ENCODE measurements at regions not wholly inside any gene's neighbourhood (a gene's known extent, or its start where the extent isn't known, plus 50 kb on each side); places are given as distances from the start of the nearest gene placed in this dataset.

DNA sequence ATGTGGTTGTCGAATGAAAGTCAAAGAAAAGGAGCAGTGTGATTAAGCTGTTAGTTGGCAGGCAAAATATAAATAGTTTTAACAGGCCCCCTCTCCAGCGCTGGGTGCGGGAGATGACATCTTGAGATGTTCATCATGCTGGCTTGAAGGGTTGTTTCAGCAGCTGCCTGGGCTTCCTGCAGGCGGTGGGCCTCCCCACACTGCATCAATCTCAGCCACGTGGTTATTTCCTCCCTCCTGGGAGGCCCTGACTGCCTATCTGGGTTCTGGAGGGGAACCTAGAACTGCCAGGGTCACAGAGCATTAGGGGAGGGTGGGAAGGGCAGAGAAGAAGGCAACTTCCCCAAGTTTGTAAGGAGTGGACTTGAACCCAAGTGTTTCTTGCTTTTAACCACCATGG lies 173.3 kb upstream of the SYT13 start:
- H3K4me3 ChIP-seq (ENCODE audit: low read length) = no peak overlapping the region
- no peak overlapping the region for H3K4me2 ChIP-seq (ENCODE audit: low read length)
- H3K9ac ChIP-seq (ENCODE audit: low read length) = no peak overlapping the region
- TF ChIP-seq, protein P1, sequence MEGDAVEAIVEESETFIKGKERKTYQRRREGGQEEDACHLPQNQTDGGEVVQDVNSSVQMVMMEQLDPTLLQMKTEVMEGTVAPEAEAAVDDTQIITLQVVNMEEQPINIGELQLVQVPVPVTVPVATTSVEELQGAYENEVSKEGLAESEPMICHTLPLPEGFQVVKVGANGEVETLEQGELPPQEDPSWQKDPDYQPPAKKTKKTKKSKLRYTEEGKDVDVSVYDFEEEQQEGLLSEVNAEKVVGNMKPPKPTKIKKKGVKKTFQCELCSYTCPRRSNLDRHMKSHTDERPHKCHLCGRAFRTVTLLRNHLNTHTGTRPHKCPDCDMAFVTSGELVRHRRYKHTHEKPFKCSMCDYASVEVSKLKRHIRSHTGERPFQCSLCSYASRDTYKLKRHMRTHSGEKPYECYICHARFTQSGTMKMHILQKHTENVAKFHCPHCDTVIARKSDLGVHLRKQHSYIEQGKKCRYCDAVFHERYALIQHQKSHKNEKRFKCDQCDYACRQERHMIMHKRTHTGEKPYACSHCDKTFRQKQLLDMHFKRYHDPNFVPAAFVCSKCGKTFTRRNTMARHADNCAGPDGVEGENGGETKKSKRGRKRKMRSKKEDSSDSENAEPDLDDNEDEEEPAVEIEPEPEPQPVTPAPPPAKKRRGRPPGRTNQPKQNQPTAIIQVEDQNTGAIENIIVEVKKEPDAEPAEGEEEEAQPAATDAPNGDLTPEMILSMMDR (IDR thresholded peaks at IDR 0.05; ENCODE audit: low read depth, low read length) = no peak
- TF ChIP-seq EZH2phosphoT487 (IDR thresholded peaks at IDR 0.05; ENCODE audit: low read depth) = no peak
- H3K36me3 ChIP-seq (replicated peaks; ENCODE audit: low read depth, low read length) = no peaks in the 10 kb centered on the region
- H3K79me2 ChIP-seq (ENCODE audit: low read length) = no peaks in the 10 kb centered on the region
- no peak overlapping the region for H3K27ac ChIP-seq (ENCODE audit: low read length)
- no peaks in the 10 kb centered on the region for H3K4me1 ChIP-seq (ENCODE audit: low read length)
- H4K20me1 ChIP-seq (ENCODE audit: insufficient read depth, low read length) = no peaks in the 10 kb centered on the region
- H3K9me3 ChIP-seq (ENCODE audit: insufficient read depth, low read length) = no peaks in the 10 kb centered on the region
- peaks cover 42% of the 10 kb centered on the region for H3K27me3 ChIP-seq (ENCODE audit: low read depth, low read length)
- H2AFZ ChIP-seq (ENCODE audit: low read depth, low read length) = no peak overlapping the region

DNA sequence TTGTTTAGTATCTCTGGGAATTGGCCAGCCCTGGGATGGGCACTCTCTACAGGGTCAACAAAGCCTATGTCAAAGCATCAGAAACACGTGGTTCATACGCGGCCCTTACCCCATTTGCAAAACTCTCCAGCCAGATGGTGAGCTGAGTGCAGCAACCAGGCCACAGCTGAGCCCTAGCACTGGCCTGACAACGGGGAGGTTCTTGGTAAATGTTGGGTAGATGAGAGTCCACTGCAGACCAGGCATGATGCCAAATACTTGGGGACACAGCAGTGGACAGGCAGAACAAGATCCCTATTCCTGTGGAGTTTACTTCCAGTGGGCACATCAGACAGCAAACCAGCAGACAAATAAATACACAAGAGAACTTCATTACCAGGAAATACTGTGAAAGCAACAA lies 172.1 kb upstream of the SYT13 start:
- Histone ChIP-seq H3K27me3 (ENCODE audit: low read depth, low read length) (peaks cover 35% of the 10 kb centered on the region), H3K79me2 (ENCODE audit: low read length) (no peaks in the 10 kb centered on the region), H3K4me3 (ENCODE audit: low read length) (no peak overlapping the region), H4K20me1 (ENCODE audit: insufficient read depth, low read length) (no peaks in the 10 kb centered on the region), H2AFZ (ENCODE audit: low read depth, low read length) (no peak overlapping the region), H3K9ac (ENCODE audit: low read length) (no peak overlapping the region), H3K4me1 (ENCODE audit: low read length) (no peaks in the 10 kb centered on the region), H3K36me3 (replicated peaks; ENCODE audit: low read depth, low read length) (no peaks in the 10 kb centered on the region), H3K4me2 (ENCODE audit: low read length) (no peak overlapping the region), H3K9me3 (ENCODE audit: insufficient read depth, low read length) (no peaks in the 10 kb centered on the region), H3K27ac (ENCODE audit: low read length) (no peak overlapping the region)
- TF ChIP-seq, protein P1 (IDR thresholded peaks at IDR 0.05; ENCODE audit: low read depth, low read length) = no peak
- no peak for TF ChIP-seq EZH2phosphoT487 (IDR thresholded peaks at IDR 0.05; ENCODE audit: low read depth)

DNA sequence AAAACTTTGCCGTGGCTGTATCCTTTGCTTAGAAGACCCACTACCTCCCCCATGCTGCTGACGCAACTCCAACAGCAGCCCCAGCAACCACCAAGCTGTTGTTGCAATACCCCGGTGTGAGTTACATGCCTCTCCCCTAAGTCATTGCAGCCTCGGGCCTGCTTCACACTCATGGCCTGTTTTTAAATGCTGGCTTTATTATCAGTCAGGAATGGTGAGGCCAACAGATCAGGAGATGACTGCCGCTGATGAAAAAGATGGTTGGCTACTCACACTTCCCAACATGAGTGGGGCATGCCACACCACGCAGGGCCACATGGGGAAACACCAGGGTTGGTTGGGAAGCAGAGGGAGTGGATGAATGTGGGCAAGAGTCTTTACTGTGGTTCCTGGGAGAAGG lies 171.5 kb upstream of the SYT13 start:
- Histone ChIP-seq H2AFZ (ENCODE audit: low read depth, low read length) (no peak overlapping the region), H3K4me2 (ENCODE audit: low read length) (no peak overlapping the region), H3K27me3 (ENCODE audit: low read depth, low read length) (peaks cover 33% of the 10 kb centered on the region), H3K4me3 (ENCODE audit: low read length) (no peak overlapping the region), H3K9ac (ENCODE audit: low read length) (no peak overlapping the region), H3K27ac (ENCODE audit: low read length) (no peak overlapping the region), H3K79me2 (ENCODE audit: low read length) (no peaks in the 10 kb centered on the region), H3K36me3 (replicated peaks; ENCODE audit: low read depth, low read length) (no peaks in the 10 kb centered on the region), H3K4me1 (ENCODE audit: low read length) (no peaks in the 10 kb centered on the region), H3K9me3 (ENCODE audit: insufficient read depth, low read length) (no peaks in the 10 kb centered on the region), H4K20me1 (ENCODE audit: insufficient read depth, low read length) (no peaks in the 10 kb centered on the region)
- no peak for TF ChIP-seq EZH2phosphoT487 (IDR thresholded peaks at IDR 0.05; ENCODE audit: low read depth)
- TF ChIP-seq, protein P1 (IDR thresholded peaks at IDR 0.05; ENCODE audit: low read depth, low read length) = no peak

DNA sequence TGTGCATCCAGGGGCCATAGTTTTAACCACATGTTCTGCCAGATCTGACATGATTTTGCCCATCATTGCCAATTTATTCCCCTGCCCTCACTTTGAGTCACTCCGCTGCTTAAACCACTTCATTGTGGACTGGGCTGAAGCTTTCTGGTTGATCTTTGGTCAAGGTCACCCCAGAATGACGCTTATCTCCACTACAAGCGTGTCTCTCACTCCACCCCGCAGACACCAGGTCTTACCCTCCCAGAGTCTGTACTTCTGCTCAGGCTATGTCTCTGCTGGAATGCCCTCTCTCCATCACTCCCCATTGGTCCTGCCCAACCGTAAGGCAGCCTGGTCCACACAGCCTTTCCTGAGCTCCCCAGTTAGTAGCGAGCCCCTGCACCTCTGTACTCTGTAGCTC lies 170.5 kb upstream of the SYT13 start:
- no peak overlapping the region for H2AFZ ChIP-seq (ENCODE audit: low read depth, low read length)
- H3K36me3 ChIP-seq (replicated peaks; ENCODE audit: low read depth, low read length) = no peaks in the 10 kb centered on the region
- H3K4me2 ChIP-seq (ENCODE audit: low read length) = no peak overlapping the region
- no peaks in the 10 kb centered on the region for H3K4me1 ChIP-seq (ENCODE audit: low read length)
- no peak overlapping the region for H3K27ac ChIP-seq (ENCODE audit: low read length)
- TF ChIP-seq, protein P1 (IDR thresholded peaks at IDR 0.05; ENCODE audit: low read depth, low read length) = no peak
- no peak for TF ChIP-seq EZH2phosphoT487 (IDR thresholded peaks at IDR 0.05; ENCODE audit: low read depth)
- no peak overlapping the region for H3K9ac ChIP-seq (ENCODE audit: low read length)
- H3K27me3 ChIP-seq (ENCODE audit: low read depth, low read length) = peaks cover 35% of the 10 kb centered on the region
- no peak overlapping the region for H3K4me3 ChIP-seq (ENCODE audit: low read length)
- H3K79me2 ChIP-seq (ENCODE audit: low read length) = no peaks in the 10 kb centered on the region
- no peaks in the 10 kb centered on the region for H4K20me1 ChIP-seq (ENCODE audit: insufficient read depth, low read length)
- no peaks in the 10 kb centered on the region for H3K9me3 ChIP-seq (ENCODE audit: insufficient read depth, low read length)

Data from OCI-LY3 (cell line).